GM23338 (cell line): ENCODE measurements at regions not wholly inside any gene's neighbourhood (a gene's known extent, or its start where the extent isn't known, plus 50 kb on each side); places are given as distances from the start of the nearest gene placed in this dataset.

Source experiments
- ATAC-seq: fragments of 200-7000 bp; cut with Tn5 transposase; 3 replicates; pipeline ENCODE4 v1.9.1; 2020
- DNase-seq: peaks from one replicate; pipeline ENCODE4 v3.0.0-alpha.2; 2015; ENCODE audit warnings: low spot score
- H2AFZ ChIP-seq: fragments of 200-600 bp; sonication (generic); 2 replicates; pipeline ENCODE4 v1.8.0; 2016; ENCODE audit warnings: antibody characterized with exemption, mild to moderate bottlenecking, moderate library complexity
- H3F3A ChIP-seq: fragments of 200-600 bp; sonication (generic); replicated peaks from 2 replicates; pipeline ENCODE4 v1.8.0; 2017; ENCODE audit warnings: antibody characterized with exemption, mixed run types, low read depth
- H3K27ac ChIP-seq: fragments of 200-600 bp; sonication (generic); 2 replicates; pipeline ENCODE4 v1.6.1; 2016; ENCODE audit warnings: low read depth
- H3K27me3 ChIP-seq: fragments of 200-600 bp; sonication (generic); 2 replicates; pipeline ENCODE4 v1.8.0; 2016; ENCODE audit warnings: mild to moderate bottlenecking, mixed run types, moderate library complexity; ENCODE audit not compliant: insufficient read depth
- H3K36me3 ChIP-seq: fragments of 200-600 bp; sonication (generic); 2 replicates; pipeline ENCODE4 v1.8.0; 2016; ENCODE audit warnings: mild to moderate bottlenecking; ENCODE audit not compliant: insufficient read depth
- H3K4me1 ChIP-seq: fragments of 200-600 bp; sonication (generic); 2 replicates; pipeline ENCODE4 v1.8.0; 2016; ENCODE audit warnings: mild to moderate bottlenecking, moderate library complexity; ENCODE audit not compliant: insufficient read depth
- H3K4me2 ChIP-seq: fragments of 200-600 bp; sonication (generic); 2 replicates; pipeline ENCODE4 v1.7.1; 2017; ENCODE audit warnings: mixed run types
- H3K4me3 ChIP-seq: fragments of 200-600 bp; sonication (generic); 2 replicates; pipeline ENCODE4 v1.6.1; 2016; ENCODE audit warnings: mixed run types
- H3K79me2 ChIP-seq: fragments of 200-600 bp; sonication (generic); replicated peaks from 2 replicates; pipeline ENCODE4 v1.8.0; 2017; ENCODE audit warnings: mild to moderate bottlenecking; ENCODE audit not compliant: insufficient read depth
- H3K9me2 ChIP-seq: fragments of 200-600 bp; sonication (generic); 2 replicates; pipeline ENCODE4 v1.8.0; 2017; ENCODE audit not compliant: insufficient read depth
- H4K20me1 ChIP-seq: fragments of 200-600 bp; sonication (generic); replicated peaks from 2 replicates; pipeline ENCODE4 v1.8.0; 2017; ENCODE audit warnings: mild to moderate bottlenecking; ENCODE audit not compliant: insufficient read depth
- H3K27ac Mint-ChIP-seq: 2 replicates; pipeline ENCODE4 v1.8.0; 2020; ENCODE audit warnings: inconsistent platforms, mild to moderate bottlenecking, moderate library complexity, mixed read lengths
- H3K27me3 Mint-ChIP-seq: 3 replicates; pipeline ENCODE4 v1.8.0; 2022; ENCODE audit warnings: low read depth, mild to moderate bottlenecking, moderate library complexity, mixed read lengths, inconsistent platforms; ENCODE audit not compliant: insufficient read depth, poor library complexity
- H3K36me3 Mint-ChIP-seq: 3 replicates; pipeline ENCODE4 v1.8.0; 2021; ENCODE audit warnings: low read depth, mild to moderate bottlenecking, inconsistent platforms, moderate library complexity, mixed read lengths
- H3K4me1 Mint-ChIP-seq: 3 replicates; pipeline ENCODE4 v1.8.0; 2020; ENCODE audit warnings: mild to moderate bottlenecking, inconsistent platforms, mixed read lengths
- H3K4me3 Mint-ChIP-seq: 3 replicates; pipeline ENCODE4 v1.8.0; 2021; ENCODE audit warnings: moderate library complexity, mild to moderate bottlenecking, inconsistent platforms, mixed read lengths
- H3K9me3 Mint-ChIP-seq: 3 replicates; pipeline ENCODE4 v1.8.0; 2020; ENCODE audit warnings: moderate library complexity, mild to moderate bottlenecking, inconsistent platforms, mixed read lengths
- CREB1 ChIP-seq: fragments of 250-450 bp; sonication (Bioruptor Pico); IDR thresholded peaks from 2 replicates; pipeline ENCODE4 v1.5.0; 2020; ENCODE audit warnings: low read depth, mild to moderate bottlenecking, moderate library complexity
- EZH2 ChIP-seq: fragments of 200-600 bp; sonication (generic); IDR thresholded peaks from one replicate; pipeline ENCODE4 v1.8.0; 2017; ENCODE audit warnings: antibody characterized with exemption, mild to moderate bottlenecking, low read depth; ENCODE audit not compliant: unreplicated experiment
- EZH2phosphoT487 ChIP-seq: fragments of 200-600 bp; sonication (generic); IDR thresholded peaks from one replicate; pipeline ENCODE4 v1.8.1; 2018; ENCODE audit warnings: antibody characterized with exemption; ENCODE audit not compliant: unreplicated experiment
- JUNB ChIP-seq: IDR thresholded peaks from one replicate; pipeline ENCODE4 v1.6.1; 2016; ENCODE audit warnings: antibody characterized with exemption; ENCODE audit not compliant: unreplicated experiment
- NANOG ChIP-seq: IDR thresholded peaks from 2 replicates; pipeline ENCODE4 v1.6.1; 2016; ENCODE audit warnings: antibody characterized with exemption, borderline replicate concordance
- POLR2AphosphoS5 ChIP-seq: IDR thresholded peaks from 2 replicates; pipeline ENCODE4 v1.6.1; 2016; ENCODE audit warnings: antibody characterized with exemption, low read depth
- STAT1 ChIP-seq: IDR thresholded peaks from one replicate; pipeline ENCODE4 v1.6.1; 2016; ENCODE audit warnings: antibody characterized with exemption; ENCODE audit not compliant: unreplicated experiment
- ZNF114 ChIP-seq: fragments of 250-450 bp; sonication (Bioruptor Pico); IDR thresholded peaks from 2 replicates; pipeline ENCODE4 v1.5.0; 2020; ENCODE audit warnings: mild to moderate bottlenecking, moderate library complexity
- ZNF331 ChIP-seq: fragments of 250-450 bp; sonication (Bioruptor Pico); IDR thresholded peaks from 2 replicates; pipeline ENCODE4 v1.5.0; 2020; ENCODE audit warnings: low read depth, mild to moderate bottlenecking, moderate library complexity
- TF ChIP-seq, protein P1 (sequence below), 2 experiments: fragments of 200-600 bp in 1 of 2; sonication (generic) in 1 of 2; conservative IDR thresholded peaks; 2 replicates each; pipeline versions ENCODE4 v1.5.1 to v1.6.1; 2016 to 2017; ENCODE audit warnings: antibody characterized with exemption in 2 of 2, low read depth in 2 of 2, mild to moderate bottlenecking in 2 of 2, moderate library complexity in 1 of 2
- TF ChIP-seq, protein P2 (sequence below): IDR thresholded peaks from 2 replicates; pipeline ENCODE4 v1.6.1; 2016; ENCODE audit warnings: antibody characterized with exemption
- TF ChIP-seq, protein P3 (sequence below): IDR thresholded peaks from one replicate; pipeline ENCODE4 v1.6.1; 2018; ENCODE audit warnings: antibody characterized with exemption; ENCODE audit not compliant: unreplicated experiment
- TF ChIP-seq, protein P4 (sequence below): fragments of 250-450 bp; sonication (Bioruptor Pico); IDR thresholded peaks from 2 replicates; pipeline ENCODE4 v1.5.0; 2020; ENCODE audit warnings: mild to moderate bottlenecking, moderate library complexity

DNA sequence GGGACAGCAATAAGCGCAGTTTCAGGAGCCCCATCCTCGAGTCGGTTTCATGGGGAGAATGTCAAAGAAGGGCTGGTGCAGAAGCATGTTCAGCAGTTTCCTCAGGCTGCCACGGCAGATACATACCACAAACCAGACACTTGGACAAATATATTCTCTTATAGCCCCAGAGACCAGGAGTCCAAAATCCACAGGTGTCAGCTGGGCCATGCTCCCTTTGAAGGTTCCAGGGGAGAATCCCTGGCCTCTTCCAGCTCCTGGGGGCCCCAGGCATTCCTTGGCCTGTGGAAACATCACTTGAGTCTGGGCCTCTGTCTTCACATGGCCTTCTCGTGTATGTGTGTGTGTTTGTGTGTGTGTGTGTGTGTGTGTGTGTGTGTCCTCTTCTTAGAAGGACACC, 164.1 kb downstream of the UQCRFS1 start:
- Histone ChIP-seq H3F3A (no peaks in the 10 kb centered on the region), H2AFZ (no peak overlapping the region)

More for the DNA sequence above, 164.1 kb downstream of the UQCRFS1 start:
- peaks cover 39% of the 10 kb centered on the region for H3K4me1 Mint-ChIP-seq
- H3K79me2 ChIP-seq, result no peaks in the 10 kb centered on the region
- H3K4me3 Mint-ChIP-seq, result no peak overlapping the region
- peaks cover 5% of the 10 kb centered on the region; the same call in 2 of the 3 replicates for H3K9me3 Mint-ChIP-seq
- no peak overlapping the region for H3K4me3 ChIP-seq
- H4K20me1 ChIP-seq, result no peaks in the 10 kb centered on the region
- H3K36me3 Mint-ChIP-seq, result no peaks in the 10 kb centered on the region; the same call in 2 of the 3 replicates
- H3K27ac Mint-ChIP-seq, result no peak overlapping the region
- TF ChIP-seq, protein P1, sequence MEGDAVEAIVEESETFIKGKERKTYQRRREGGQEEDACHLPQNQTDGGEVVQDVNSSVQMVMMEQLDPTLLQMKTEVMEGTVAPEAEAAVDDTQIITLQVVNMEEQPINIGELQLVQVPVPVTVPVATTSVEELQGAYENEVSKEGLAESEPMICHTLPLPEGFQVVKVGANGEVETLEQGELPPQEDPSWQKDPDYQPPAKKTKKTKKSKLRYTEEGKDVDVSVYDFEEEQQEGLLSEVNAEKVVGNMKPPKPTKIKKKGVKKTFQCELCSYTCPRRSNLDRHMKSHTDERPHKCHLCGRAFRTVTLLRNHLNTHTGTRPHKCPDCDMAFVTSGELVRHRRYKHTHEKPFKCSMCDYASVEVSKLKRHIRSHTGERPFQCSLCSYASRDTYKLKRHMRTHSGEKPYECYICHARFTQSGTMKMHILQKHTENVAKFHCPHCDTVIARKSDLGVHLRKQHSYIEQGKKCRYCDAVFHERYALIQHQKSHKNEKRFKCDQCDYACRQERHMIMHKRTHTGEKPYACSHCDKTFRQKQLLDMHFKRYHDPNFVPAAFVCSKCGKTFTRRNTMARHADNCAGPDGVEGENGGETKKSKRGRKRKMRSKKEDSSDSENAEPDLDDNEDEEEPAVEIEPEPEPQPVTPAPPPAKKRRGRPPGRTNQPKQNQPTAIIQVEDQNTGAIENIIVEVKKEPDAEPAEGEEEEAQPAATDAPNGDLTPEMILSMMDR (conservative IDR thresholded peaks at IDR 0.05; ENCODE audit: low read depth in 2 of 2), result no peak
- TF ChIP-seq ZNF331 (CRISPR knock-in tag) (no peak), JUNB (no peak), CREB1 (CRISPR knock-in tag) (no peak), ZNF114 (CRISPR knock-in tag) (no peak), EZH2phosphoT487 (no peak), EZH2 (no peak), NANOG (no peak), POLR2AphosphoS5 (no peak), STAT1 (no peak)
- TF ChIP-seq, protein P2, sequence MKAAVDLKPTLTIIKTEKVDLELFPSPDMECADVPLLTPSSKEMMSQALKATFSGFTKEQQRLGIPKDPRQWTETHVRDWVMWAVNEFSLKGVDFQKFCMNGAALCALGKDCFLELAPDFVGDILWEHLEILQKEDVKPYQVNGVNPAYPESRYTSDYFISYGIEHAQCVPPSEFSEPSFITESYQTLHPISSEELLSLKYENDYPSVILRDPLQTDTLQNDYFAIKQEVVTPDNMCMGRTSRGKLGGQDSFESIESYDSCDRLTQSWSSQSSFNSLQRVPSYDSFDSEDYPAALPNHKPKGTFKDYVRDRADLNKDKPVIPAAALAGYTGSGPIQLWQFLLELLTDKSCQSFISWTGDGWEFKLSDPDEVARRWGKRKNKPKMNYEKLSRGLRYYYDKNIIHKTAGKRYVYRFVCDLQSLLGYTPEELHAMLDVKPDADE, result no peak
- TF ChIP-seq, protein P3, sequence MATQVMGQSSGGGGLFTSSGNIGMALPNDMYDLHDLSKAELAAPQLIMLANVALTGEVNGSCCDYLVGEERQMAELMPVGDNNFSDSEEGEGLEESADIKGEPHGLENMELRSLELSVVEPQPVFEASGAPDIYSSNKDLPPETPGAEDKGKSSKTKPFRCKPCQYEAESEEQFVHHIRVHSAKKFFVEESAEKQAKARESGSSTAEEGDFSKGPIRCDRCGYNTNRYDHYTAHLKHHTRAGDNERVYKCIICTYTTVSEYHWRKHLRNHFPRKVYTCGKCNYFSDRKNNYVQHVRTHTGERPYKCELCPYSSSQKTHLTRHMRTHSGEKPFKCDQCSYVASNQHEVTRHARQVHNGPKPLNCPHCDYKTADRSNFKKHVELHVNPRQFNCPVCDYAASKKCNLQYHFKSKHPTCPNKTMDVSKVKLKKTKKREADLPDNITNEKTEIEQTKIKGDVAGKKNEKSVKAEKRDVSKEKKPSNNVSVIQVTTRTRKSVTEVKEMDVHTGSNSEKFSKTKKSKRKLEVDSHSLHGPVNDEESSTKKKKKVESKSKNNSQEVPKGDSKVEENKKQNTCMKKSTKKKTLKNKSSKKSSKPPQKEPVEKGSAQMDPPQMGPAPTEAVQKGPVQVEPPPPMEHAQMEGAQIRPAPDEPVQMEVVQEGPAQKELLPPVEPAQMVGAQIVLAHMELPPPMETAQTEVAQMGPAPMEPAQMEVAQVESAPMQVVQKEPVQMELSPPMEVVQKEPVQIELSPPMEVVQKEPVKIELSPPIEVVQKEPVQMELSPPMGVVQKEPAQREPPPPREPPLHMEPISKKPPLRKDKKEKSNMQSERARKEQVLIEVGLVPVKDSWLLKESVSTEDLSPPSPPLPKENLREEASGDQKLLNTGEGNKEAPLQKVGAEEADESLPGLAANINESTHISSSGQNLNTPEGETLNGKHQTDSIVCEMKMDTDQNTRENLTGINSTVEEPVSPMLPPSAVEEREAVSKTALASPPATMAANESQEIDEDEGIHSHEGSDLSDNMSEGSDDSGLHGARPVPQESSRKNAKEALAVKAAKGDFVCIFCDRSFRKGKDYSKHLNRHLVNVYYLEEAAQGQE, result no peak
- TF ChIP-seq, protein P4, sequence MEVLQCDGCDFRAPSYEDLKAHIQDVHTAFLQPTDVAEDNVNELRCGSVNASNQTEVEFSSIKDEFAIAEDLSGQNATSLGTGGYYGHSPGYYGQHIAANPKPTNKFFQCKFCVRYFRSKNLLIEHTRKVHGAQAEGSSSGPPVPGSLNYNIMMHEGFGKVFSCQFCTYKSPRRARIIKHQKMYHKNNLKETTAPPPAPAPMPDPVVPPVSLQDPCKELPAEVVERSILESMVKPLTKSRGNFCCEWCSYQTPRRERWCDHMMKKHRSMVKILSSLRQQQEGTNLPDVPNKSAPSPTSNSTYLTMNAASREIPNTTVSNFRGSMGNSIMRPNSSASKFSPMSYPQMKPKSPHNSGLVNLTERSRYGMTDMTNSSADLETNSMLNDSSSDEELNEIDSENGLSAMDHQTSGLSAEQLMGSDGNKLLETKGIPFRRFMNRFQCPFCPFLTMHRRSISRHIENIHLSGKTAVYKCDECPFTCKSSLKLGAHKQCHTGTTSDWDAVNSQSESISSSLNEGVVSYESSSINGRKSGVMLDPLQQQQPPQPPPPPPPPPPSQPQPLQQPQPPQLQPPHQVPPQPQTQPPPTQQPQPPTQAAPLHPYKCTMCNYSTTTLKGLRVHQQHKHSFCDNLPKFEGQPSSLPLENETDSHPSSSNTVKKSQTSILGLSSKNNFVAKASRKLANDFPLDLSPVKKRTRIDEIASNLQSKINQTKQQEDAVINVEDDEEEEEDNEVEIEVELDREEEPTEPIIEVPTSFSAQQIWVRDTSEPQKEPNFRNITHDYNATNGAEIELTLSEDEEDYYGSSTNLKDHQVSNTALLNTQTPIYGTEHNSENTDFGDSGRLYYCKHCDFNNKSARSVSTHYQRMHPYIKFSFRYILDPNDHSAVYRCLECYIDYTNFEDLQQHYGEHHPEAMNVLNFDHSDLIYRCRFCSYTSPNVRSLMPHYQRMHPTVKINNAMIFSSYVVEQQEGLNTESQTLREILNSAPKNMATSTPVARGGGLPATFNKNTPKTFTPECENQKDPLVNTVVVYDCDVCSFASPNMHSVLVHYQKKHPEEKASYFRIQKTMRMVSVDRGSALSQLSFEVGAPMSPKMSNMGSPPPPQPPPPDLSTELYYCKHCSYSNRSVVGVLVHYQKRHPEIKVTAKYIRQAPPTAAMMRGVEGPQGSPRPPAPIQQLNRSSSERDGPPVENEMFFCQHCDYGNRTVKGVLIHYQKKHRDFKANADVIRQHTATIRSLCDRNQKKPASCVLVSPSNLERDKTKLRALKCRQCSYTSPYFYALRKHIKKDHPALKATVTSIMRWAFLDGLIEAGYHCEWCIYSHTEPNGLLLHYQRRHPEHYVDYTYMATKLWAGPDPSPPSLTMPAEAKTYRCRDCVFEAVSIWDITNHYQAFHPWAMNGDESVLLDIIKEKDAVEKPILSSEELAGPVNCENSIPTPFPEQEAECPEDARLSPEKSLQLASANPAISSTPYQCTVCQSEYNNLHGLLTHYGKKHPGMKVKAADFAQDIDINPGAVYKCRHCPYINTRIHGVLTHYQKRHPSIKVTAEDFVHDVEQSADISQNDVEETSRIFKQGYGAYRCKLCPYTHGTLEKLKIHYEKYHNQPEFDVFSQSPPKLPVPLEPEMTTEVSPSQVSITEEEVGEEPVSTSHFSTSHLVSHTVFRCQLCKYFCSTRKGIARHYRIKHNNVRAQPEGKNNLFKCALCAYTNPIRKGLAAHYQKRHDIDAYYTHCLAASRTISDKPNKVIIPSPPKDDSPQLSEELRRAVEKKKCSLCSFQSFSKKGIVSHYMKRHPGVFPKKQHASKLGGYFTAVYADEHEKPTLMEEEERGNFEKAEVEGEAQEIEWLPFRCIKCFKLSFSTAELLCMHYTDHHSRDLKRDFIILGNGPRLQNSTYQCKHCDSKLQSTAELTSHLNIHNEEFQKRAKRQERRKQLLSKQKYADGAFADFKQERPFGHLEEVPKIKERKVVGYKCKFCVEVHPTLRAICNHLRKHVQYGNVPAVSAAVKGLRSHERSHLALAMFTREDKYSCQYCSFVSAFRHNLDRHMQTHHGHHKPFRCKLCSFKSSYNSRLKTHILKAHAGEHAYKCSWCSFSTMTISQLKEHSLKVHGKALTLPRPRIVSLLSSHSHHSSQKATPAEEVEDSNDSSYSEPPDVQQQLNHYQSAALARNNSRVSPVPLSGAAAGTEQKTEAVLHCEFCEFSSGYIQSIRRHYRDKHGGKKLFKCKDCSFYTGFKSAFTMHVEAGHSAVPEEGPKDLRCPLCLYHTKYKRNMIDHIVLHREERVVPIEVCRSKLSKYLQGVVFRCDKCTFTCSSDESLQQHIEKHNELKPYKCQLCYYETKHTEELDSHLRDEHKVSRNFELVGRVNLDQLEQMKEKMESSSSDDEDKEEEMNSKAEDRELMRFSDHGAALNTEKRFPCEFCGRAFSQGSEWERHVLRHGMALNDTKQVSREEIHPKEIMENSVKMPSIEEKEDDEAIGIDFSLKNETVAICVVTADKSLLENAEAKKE (CRISPR knock-in tag), result no peak
- ATAC-seq (no peak), DNase-seq (no peak)
- H3K27me3 Mint-ChIP-seq, result peaks cover 4% of the 10 kb centered on the region
- peaks cover 28% of the 10 kb centered on the region for H3K4me1 ChIP-seq
- H3K36me3 ChIP-seq, result no peaks in the 10 kb centered on the region
- no peak overlapping the region for H3K4me2 ChIP-seq
- no peak overlapping the region for H3K27ac ChIP-seq
- H3K9me2 ChIP-seq, result no peaks in the 10 kb centered on the region
- no peaks in the 10 kb centered on the region for H3K27me3 ChIP-seq
